ENCODE measurements at regions not wholly inside any gene's neighbourhood (a gene's known extent, or its start where the extent isn't known, plus 50 kb on each side); places are given as distances from the start of the nearest gene placed in this dataset.
"Not testable (repeated sequence)": the region's sequence is repeated elsewhere in the genome, so short reads cannot be mapped to it uniquely, and the experiment has no call there.

DNA sequence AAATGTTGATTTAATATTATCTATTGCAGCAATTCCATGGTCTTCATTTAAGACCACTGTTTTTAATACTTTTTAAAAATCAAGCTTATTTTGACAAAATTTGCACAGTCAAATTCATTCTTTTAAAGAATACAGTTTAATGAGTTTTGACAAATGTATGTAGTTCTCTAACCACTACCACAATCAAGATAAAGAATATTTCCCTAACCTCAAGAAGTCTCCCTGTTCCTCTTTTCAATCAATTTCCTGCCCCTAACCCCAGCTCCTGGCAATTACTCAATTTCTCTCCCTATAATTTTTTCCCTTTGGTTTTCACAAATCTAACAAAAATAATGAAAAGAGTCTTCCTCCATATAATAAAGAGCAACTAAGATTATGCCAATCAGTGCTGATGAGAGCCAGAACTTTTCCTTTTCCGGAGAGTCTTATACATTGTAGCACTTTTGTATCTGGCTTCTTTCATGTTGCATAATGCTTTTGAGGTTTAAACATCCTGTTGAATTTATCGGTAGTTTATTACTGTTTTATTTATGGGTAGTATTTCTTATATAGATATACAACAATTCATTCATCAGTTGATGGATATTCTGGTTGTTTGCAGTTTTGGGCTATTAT, 231.7 kb downstream of the AASDHPPT start:
- no peak for TF ChIP-seq CTCF (IDR thresholded peaks at IDR 0.05; ENCODE audit: low read depth, low read length)
- no peak for DNase-seq (ENCODE audit: extremely low read depth, low read depth)

DNA sequence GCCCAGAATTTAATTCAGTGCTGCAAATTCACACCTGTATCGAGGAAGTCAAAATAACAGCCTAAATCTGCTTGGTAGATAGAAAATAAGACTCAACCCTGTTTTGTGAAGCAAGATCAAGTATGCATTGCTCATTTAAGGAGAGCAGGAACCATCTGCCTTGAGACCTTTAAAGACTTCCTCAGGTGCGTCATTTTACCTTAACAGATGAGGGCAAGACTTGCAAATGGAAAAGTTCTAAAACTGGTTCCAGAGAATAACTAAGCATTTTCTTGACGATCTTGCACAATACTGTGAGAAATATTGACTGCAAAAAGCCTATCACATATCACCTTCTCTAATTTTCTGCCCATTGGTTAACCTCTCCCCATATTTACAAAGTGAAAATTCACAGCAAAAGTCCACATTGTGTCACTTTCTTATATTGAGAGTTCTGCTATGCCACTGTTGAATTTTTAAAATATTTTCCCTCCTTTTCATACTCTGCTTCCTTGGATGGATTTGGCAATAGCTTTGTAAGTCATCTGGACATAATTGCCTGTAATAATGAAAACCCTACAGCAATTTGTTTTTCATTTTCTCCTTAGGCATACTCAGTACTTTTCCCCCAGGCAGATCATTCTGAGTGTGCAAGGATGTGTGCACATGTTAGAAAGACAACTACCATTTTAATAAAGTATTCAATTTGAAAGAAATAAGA, 234.2 kb downstream of the AASDHPPT start:
- DNase-seq (ENCODE audit: extremely low read depth, low read depth): peak; percentile 30
- no peak for TF ChIP-seq CTCF (IDR thresholded peaks at IDR 0.05; ENCODE audit: low read depth, low read length)

GRCh38 chr11:106317208-106317773, 239.8 kb downstream of the AASDHPPT start:
- DNase-seq (ENCODE audit: extremely low read depth, low read depth): not testable (repeated sequence)

GRCh38 chr11:106321601-106322000, 244.1 kb downstream of the AASDHPPT start:
- no peak for TF ChIP-seq CTCF (IDR thresholded peaks at IDR 0.05; ENCODE audit: low read depth, low read length)
- DNase-seq (ENCODE audit: extremely low read depth, low read depth): no peak

GRCh38 chr11:106322106-106322505, 244.6 kb downstream of the AASDHPPT start:
- no peak for TF ChIP-seq CTCF (IDR thresholded peaks at IDR 0.05; ENCODE audit: low read depth, low read length)
- no peak for DNase-seq (ENCODE audit: extremely low read depth, low read depth)

DNA sequence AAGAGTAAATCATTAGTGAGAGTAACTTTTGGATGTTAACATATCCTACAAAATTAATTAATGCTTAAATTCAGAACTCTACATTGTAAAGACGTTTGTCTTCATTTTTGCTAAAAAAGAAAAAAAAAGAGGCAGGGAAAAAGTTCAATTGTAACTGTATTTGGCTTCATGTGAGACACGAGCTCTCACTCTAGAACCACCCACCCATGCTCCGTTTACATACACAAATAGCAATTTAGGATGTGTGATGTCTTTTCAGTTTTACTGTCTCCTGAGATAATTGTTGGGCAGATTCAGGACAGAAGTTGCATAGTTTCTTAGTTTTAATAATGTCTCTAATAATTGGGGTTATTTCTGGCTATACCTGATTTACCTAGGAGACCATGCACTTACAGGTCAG, 248.6 kb downstream of the AASDHPPT start:
- no peak for TF ChIP-seq CTCF (IDR thresholded peaks at IDR 0.05; ENCODE audit: low read depth, low read length)
- DNase-seq (ENCODE audit: extremely low read depth, low read depth): no peak

DNA sequence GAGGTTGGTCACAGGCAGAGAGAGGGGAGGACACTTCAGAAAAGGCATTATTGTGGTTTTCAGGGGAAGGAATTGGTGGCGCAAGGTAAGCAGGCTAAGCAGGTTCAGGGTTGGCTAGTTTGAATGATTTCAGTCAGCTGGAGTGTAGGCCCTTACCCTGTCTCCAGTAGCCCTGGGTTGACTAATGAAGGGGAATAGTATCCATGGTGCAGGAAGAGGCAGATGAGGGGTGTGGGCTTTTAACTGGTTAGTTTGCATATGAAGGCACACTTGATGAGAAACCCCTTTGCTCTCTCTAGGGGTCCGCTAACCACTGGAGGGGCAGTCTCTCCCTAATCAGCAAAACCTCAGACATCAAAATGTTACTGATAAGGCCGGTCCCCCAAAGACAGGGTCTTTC, 249.7 kb downstream of the AASDHPPT start:
- no peak for TF ChIP-seq CTCF (IDR thresholded peaks at IDR 0.05; ENCODE audit: low read depth, low read length)
- DNase-seq (ENCODE audit: extremely low read depth, low read depth): no peak
